NCI-H345 (cell line): ENCODE measurements at regions not wholly inside any gene's neighbourhood (a gene's known extent, or its start where the extent isn't known, plus 50 kb on each side); places are given as distances from the start of the nearest gene placed in this dataset.
"Not testable (repeated sequence)": the region's sequence is repeated elsewhere in the genome, so short reads cannot be mapped to it uniquely, and the experiment has no call there.

Source experiments
- DNase-seq: peaks from one replicate; lab custom pipeline; 2025; lab: John Stamatoyannopoulos, UW

- no peak for DNase-seq
Measured at GRCh38 chr4:15291122-15291521, 136.7 kb upstream of the C1QTNF7 start.

GRCh38 chr4:15293711-15294110, 134.1 kb upstream of the C1QTNF7 start:
- no peak for DNase-seq

- DNase-seq: no peak
Measured at GRCh38 chr4:15294202-15294601, 133.6 kb upstream of the C1QTNF7 start.

DNA sequence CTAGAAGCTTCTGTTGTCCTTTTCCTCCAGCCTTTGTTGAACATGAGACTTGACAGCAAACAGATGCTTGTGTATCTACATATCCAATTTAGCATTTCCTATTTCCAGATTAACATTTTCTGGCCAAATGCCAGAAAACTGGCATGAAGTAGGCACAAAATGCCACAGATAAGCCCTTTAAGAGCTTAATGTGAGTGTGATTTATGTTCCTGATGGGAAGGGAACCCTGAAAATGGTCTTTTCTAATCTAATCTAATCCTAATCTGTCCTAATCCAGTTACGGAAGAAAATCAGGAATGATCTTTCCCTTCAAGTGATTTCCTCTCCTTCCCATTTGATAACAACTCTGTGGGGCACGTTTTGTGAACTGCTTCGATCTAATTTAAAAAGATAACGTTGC, 133.0 kb upstream of the C1QTNF7 start:
- no peak for DNase-seq

GRCh38 chr4:15295421-15296162, 132.2 kb upstream of the C1QTNF7 start:
- DNase-seq: peak; percentile 42

GRCh38 chr4:15297344-15297743, 130.5 kb upstream of the C1QTNF7 start:
- no peak for DNase-seq

- DNase-seq: no peak
Measured at GRCh38 chr4:15299627-15300026, 128.2 kb upstream of the C1QTNF7 start.

GRCh38 chr4:15303052-15303641, 124.7 kb upstream of the C1QTNF7 start:
- no peak for DNase-seq

DNA sequence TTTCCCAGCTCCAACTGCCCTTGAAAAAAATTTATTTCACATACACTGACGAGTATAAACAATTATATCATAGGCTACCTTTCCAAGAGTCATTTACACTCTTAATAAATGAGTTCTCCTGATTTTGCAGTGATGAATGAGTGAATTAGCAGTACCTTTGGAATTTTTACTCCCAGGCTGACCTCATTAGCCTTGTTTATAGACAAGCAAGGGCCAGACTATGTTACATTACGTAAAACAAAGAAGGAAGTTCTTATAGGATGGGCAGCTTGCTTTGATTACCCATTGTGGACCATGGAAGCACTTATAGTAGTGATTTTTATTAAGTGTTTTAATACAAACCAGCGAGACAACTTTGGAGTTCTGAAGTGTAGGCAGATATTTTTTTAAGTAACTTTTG, 112.9 kb upstream of the C1QTNF7 start:
- DNase-seq: no peak

DNA sequence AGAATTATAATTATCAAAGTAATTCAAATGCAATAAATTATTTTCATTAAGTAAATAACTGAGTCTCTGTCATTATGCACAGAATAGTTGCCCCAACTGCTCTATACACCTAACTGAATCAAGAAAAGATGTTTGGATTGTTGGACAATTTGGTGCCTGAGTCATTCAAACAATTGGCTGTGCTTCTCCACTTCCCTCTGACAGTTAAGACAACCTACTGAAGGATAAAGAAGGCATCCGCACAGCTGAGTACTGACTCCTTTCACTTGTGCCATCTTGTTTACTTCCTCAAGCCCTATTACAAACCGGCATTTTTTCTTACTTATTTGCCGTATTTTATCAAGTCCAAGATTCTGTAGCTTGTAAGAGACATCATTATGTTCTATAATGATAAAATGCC, 110.6 kb upstream of the C1QTNF7 start:
- DNase-seq: no peak

DNA sequence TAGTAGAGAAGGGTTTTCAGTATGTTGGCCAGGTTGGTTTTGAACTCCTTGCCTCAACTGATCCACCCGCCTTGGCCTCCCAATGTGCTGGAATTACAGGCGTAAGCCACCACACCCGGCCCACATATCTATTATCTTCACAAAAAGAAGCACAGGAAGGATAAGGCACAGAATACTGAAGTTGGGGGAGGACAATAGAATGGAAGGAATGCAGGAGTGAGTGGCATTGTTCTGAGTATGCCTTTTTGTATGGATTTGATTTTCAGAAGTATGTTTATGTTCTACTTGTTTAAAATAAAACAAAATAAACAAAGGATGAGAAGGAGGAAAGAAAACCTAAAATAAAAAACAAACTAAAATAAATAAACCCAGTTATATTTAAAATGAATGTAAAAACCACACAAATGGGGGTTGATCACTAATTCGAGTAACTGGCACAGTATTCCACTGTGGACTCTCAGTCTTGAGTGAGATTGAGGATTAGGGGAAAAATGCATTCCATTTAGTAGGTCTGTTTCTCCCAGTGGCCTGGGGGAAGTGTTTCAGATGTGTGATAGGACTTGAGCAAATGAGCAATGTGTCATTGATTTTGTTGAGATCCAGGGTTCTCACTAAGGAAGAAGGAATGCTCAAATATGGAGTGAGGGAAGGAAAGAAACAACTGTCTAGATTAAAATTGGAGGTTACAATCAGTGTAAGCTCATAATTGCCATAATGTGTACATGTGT, 109.0 kb upstream of the C1QTNF7 start:
- DNase-seq: no peak

DNA sequence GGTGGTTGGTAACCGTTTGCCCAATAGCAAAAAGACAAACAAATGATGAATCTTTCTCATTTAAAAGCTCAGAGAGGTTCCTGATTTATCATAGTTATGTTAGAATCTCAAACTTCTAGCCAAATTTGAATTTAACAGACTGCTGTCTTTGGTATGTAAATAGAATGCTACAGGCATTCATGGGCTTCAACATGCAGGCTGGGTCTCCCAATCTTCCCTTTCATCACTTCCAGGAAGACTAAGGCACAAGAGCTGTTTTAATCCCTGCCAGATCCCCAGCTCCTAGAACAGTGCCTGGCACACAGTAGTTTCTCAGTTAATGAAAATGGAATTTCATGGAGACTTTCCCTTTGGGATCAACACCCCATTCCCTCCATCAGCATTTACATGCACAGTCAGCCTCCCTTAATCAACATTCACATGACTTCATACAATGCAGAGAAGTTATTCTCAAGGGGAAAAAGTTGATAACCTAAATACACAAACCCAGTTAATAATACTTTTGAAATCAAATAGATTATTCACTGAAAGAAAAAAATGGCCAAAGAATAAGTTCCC, 107.6 kb upstream of the C1QTNF7 start:
- no peak for DNase-seq

GRCh38 chr4:15322006-15322405, 105.8 kb upstream of the C1QTNF7 start:
- no peak for DNase-seq

DNA sequence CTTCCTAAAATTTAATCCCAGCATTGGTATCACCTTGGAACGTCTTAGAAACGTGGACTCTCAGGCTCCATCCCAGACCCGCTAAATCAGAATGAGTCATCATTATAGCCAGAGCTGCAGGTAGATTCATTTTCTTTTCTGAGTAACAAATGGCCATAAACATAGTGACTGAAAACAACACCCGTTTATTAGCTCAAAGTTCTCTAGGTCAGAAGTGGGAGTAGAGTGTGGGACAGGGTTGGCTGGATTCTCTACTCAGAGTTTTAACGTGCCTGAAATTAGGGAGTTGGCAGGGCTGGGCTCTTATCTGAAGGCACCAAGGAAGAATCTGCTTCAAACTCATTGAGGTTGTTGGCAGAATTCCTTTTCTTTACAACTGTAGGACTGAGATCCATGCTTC, 101.8 kb upstream of the C1QTNF7 start:
- DNase-seq: no peak

DNA sequence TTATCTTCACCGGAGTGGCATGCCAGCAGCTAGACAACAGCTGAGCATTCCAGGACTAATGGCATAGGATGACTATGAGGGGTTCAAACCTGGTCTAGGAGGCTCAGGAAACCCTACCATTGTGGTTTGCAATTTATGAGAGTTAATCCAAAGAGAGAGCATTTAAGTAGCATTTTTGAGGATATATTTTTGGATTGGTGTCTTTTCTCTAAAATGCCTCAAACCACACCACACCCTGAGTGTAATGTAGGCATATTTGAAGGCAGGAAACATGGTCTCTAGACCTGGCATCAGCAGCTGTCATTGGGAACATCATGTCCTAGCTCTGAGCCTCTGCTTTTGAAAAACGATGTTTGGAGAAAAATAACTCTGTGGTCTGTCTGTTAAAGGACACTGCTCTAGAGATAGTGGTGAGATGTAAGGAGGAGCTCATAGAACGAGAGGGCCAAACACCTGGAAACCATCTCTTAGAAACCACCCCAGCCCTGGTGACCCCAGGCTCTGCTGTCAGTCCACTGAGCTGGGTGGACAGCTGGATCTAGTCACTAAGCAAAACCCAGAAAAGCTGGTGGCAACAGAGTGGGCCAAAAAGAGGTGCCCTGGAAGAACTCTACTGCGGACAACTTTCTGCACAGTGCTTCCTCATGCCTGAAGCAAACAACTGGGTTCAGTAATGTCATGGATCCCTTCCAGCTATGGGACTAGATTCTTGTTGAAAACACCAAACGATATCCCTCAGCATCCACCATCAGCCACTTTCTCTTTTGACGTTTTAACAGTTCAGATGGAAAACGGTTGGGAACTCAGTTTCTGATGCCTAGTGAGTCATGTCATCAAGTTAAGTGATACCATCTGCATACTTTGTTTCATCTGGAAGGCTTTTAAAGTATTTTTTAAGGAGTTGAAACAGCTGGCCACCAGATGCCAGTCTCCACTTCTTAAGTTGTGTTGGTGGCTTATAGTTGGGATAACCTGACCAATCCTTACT, 100.2 kb upstream of the C1QTNF7 start:
- no peak for DNase-seq

DNA sequence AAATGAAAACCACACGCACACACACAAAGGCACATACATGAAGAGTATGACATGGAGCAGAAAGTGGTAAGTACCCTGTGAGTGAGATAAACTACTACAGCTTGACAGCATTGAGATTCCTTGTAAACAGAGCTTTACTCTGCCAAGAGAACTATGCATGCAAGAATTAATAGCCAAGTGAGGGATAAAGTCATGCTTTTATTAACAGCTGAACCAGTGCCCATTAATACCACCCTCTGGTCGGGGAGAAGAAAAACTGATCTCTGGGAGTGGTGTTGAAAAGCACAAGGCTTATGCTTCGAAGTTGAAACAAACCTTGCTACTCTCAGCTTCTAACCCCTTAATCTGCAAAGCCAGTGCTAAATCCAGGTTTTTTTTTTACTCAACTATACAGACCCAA, 95.9 kb upstream of the C1QTNF7 start:
- no peak for DNase-seq

GRCh38 chr4:15332377-15332776, 95.5 kb upstream of the C1QTNF7 start:
- DNase-seq: no peak

DNA sequence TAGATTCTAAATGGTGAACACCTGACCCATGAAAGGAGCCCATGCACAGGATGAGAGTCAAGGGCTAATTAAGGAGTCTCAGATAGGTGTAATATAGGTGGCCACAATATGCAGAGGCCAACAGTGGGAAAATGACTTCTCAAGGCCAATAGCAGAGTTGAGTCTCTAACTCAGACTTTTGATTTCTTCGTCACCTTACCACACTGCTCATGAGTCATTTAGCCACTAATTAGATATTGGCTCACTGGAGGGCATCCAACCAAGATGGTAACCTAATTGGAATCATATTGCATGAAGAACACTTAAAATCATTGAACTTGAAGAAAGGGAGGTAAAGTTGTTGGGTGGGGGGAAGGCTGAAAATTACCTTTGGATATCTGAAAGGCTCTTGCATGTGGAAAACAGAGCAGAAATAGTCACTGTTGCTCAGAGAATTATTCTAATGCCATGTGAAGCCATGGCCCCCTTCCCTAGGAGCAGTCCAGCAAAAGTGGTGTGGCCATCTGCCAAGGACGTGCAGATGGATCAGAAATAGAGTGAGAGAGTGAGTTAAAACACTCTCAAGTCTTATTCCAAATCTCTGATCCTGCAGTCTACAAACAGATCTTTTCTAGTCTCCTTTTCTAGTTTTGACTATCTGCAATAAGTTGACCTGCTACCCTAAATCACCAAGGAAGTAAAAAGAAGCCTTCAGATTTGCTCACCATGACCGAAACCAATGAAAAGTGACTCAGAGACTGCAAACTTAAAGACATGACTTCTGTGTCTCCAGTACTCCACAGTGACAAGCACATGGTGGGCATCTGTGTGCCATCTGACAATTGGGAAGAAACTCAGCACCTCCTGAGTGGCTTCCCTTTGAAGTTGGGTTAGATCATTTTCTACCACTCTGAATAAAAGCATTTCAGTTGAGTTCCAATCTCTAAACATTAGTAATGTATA, 93.9 kb upstream of the C1QTNF7 start:
- DNase-seq: no peak

DNA sequence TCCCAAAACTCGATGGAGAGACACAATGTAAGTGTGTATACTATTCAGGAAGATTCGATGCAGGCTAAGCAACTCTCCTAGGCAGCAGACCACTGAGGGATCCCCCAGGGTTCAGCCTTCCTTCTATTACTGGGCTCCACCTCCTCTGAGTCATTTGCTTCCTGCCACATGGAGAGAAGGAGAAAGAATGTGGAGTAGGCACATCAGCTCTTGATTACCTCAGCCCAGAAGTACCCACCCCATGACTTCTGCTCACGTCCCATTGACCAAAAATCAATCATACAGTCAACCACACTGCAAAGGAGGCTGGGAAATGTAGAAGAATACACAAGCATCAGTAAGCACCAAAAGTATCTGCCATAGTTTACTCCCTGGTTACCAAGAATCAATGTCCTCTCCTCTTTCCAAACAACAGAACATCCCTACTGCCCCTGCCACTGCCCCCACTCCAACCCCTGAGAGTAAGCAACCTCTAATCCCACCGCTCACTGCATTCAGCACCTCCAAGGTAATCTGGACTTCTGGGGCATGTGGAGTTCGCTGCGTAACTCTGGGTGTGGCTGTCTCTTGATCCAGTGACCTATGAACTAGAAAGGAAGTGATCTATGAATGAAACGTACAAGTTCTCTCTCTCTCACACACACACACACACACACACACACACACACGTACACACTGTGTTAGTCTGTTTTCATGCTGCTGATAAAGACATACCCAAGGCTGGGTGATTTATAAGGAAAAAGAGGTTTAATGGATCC, 91.2 kb upstream of the C1QTNF7 start:
- no peak for DNase-seq

DNA sequence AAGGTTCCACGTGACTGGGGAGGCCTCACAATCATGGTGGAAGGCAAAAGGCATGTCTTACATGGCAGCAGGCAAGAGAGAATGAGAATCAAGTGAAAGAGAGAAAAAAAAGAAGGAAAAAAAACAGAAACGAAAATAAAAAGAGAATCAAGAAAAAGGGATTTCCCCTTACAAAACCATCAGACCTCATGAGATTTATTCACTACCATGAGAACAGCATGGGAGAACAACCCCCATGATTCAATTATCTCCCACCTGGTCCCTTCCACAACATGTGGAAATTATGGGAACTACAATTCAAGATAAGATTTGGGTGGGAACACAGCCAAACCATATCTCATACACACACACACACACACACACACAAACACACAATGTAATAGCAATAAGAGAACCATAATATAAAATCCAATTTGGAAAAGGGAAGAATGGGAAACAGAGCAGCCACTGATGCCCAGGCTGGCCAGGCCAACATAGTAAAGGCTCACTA, 90.6 kb upstream of the C1QTNF7 start:
- not testable (repeated sequence) for DNase-seq
